Tibial nerve (tissue), 4 donors: ENCODE measurements at regions not wholly inside any gene's neighbourhood (a gene's known extent, or its start where the extent isn't known, plus 50 kb on each side); places are given as distances from the start of the nearest gene placed in this dataset.

Source experiments
- DNase-seq, 2 donors: peaks; one replicate each; pipeline ENCODE4 v3.0.0-alpha.2; 2019; ENCODE audit warnings: low spot score in 2 of 2
- H3K27ac ChIP-seq, 4 donors: fragments of 200-600 bp; sonication (generic) in 3 of 4; one replicate each; pipeline ENCODE4 v1.5.1; 2017 to 2019; ENCODE audit warnings: mild to moderate bottlenecking in 1 of 4
- H3K27me3 ChIP-seq, 2 donors: fragments of 200-600 bp; sonication (generic) in 1 of 2; one replicate each; pipeline versions ENCODE4 v1.5.1 to v1.6.0; 2017 to 2019
- H3K36me3 ChIP-seq, 3 donors: fragments of 200-600 bp; sonication (generic); one replicate each; pipeline ENCODE4 v1.5.1; 2018 to 2019
- H3K4me1 ChIP-seq, 4 donors: fragments of 200-600 bp; sonication (generic) in 3 of 4; one replicate each; pipeline ENCODE4 v1.5.1; 2017 to 2019
- H3K4me3 ChIP-seq, 4 donors: fragments of 200-600 bp; sonication (generic) in 3 of 4; one replicate each; pipeline ENCODE4 v1.5.1; 2017 to 2019; ENCODE audit warnings: mild to moderate bottlenecking in 1 of 4, moderate library complexity in 1 of 4
- H3K9me3 ChIP-seq, 4 donors: fragments of 200-600 bp; sonication (generic) in 3 of 4; one replicate each; pipeline ENCODE4 v1.5.1; 2017 to 2019
- CTCF ChIP-seq, 5 experiments: fragments of 200-600 bp in 3 of 5; fragments of 450-650 bp in 2 of 5; sonication (generic) in 3 of 5; IDR thresholded peaks; one replicate each; pipeline ENCODE4 v1.5.1; 2016 to 2019; ENCODE audit warnings: antibody characterized with exemption in 5 of 5, mild to moderate bottlenecking in 3 of 5, moderate library complexity in 2 of 5
- EP300 ChIP-seq, 2 donors: sonication (generic); formaldehyde crosslinking; IDR thresholded peaks; one replicate each; pipeline ENCODE4 v1.6.1; 2017; ENCODE audit warnings: antibody characterized with exemption in 2 of 2, mild to moderate bottlenecking in 1 of 2
- POLR2A ChIP-seq, 2 donors: fragments of 450-650 bp; IDR thresholded peaks; one replicate each; pipeline ENCODE4 v1.6.1; 2017; ENCODE audit warnings: antibody characterized with exemption in 2 of 2, mild to moderate bottlenecking in 2 of 2, moderate library complexity in 2 of 2
- WGBS, 2 donors: methylation state at CpG; one replicate each; pipeline ENCODE4 v1.1.5; 2018; 5-methylcytosine and 5-hydroxymethylcytosine counted together

DNA sequence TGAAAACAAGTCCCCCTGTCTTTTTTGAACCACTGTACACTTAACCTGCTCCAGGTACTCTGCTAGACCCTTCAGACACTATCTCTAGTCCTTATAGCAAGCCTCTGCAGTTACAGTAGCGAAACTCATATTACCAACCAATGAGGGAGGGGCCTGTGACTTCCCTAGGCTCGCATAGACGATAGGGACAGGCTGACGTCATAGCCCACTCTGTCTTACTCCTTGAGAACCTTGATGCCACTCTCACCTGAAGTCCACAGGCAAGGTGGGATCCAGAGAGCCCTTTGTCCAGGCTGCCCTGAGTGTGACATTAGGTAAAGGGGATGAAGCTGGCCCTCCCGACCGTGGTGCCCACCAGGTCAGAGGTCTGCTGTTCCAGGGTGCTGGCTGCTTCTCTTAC, 65.3 kb downstream of the ACTBL2 start:
- Histone ChIP-seq H3K27me3 (no peaks in the 10 kb centered on the region), H3K4me3 (no peak overlapping the region), H3K9me3 (no peaks in the 10 kb centered on the region), H3K27ac (no peak overlapping the region), H3K4me1 (no peaks in the 10 kb centered on the region), H3K36me3 (no peaks in the 10 kb centered on the region)
- no peak for DNase-seq
- TF ChIP-seq CTCF (IDR thresholded peaks at IDR 0.05): no peak
- TF ChIP-seq POLR2A (IDR thresholded peaks at IDR 0.05): no peak
- no peak for TF ChIP-seq EP300 (IDR thresholded peaks at IDR 0.05)
- 80 to 88% methylated on average over 6 of the region's 6 CpGs for WGBS, 2 donors

GRCh38 chr5:57416278-57416994, 66.2 kb downstream of the ACTBL2 start:
- H3K4me3 ChIP-seq: no peak overlapping the region
- no peak overlapping the region for H3K27ac ChIP-seq
- H3K4me1 ChIP-seq: no peaks in the 10 kb centered on the region
- no peak for TF ChIP-seq CTCF (IDR thresholded peaks at IDR 0.05)
- TF ChIP-seq POLR2A (IDR thresholded peaks at IDR 0.05): no peak
- TF ChIP-seq EP300 (IDR thresholded peaks at IDR 0.05): no peak
- H3K27me3 ChIP-seq: no peaks in the 10 kb centered on the region
- no peaks in the 10 kb centered on the region for H3K36me3 ChIP-seq
- H3K9me3 ChIP-seq: no peaks in the 10 kb centered on the region
- DNase-seq: no peak
- 60 to 68% methylated on average over 4 of the region's 4 CpGs for WGBS, 2 donors

DNA sequence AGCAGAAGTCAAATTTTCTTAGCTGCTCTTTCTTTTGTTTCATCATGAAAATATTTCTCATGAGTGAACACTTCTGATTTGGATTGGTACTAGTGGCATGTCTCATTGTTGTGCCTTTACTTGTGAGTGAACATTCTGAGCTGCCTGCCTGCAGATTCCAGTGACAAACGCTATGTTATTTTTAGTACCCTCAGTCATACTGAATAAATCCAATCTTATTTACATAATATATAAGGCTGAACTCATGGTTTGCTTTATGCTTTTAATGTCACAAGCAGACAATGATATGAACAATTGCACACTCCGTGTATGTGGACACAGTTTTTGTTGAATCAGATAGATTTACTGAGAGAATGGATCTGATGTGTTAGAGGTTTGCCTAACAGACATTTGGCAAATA, 67.8 kb downstream of the ACTBL2 start:
- WGBS, 2 donors: 60 to 69% methylated on average over 2 of the region's 2 CpGs
- H3K36me3 ChIP-seq: no peaks in the 10 kb centered on the region

GRCh38 chr5:57414191-57414590, 68.4 kb downstream of the ACTBL2 start:
- H3K9me3 ChIP-seq: no peaks in the 10 kb centered on the region
- H3K27ac ChIP-seq: no peak overlapping the region
- H3K27me3 ChIP-seq: no peaks in the 10 kb centered on the region
- DNase-seq: no peak
- WGBS, 2 donors: 78 to 80% methylated on average over 3 of the region's 3 CpGs
- TF ChIP-seq CTCF (IDR thresholded peaks at IDR 0.05) (no peak), EP300 (IDR thresholded peaks at IDR 0.05) (no peak), POLR2A (IDR thresholded peaks at IDR 0.05) (no peak)
- no peaks in the 10 kb centered on the region for H3K36me3 ChIP-seq
- no peak overlapping the region for H3K4me3 ChIP-seq
- peaks cover 0 to 2% (median 0%) of the 10 kb centered on the region in 4 donors for H3K4me1 ChIP-seq

More for the DNA sequence above, 67.8 kb downstream of the ACTBL2 start:
- Histone ChIP-seq H3K27ac (no peak overlapping the region), H3K27me3 (no peaks in the 10 kb centered on the region), H3K4me3 (no peak overlapping the region), H3K9me3 (no peaks in the 10 kb centered on the region), H3K4me1 (no peaks in the 10 kb centered on the region)
- TF ChIP-seq CTCF (IDR thresholded peaks at IDR 0.05) (no peak), POLR2A (IDR thresholded peaks at IDR 0.05) (no peak), EP300 (IDR thresholded peaks at IDR 0.05) (no peak)
- DNase-seq: no peak

- DNase-seq: no peak
- TF ChIP-seq POLR2A (IDR thresholded peaks at IDR 0.05) (no peak), EP300 (IDR thresholded peaks at IDR 0.05) (no peak), CTCF (IDR thresholded peaks at IDR 0.05) (no peak)
- H3K36me3 ChIP-seq: no peaks in the 10 kb centered on the region
- H3K27ac ChIP-seq: no peak overlapping the region
- no peak overlapping the region for H3K4me3 ChIP-seq
- H3K9me3 ChIP-seq: no peaks in the 10 kb centered on the region
- H3K4me1 ChIP-seq: peaks cover 0 to 11% (median 3%) of the 10 kb centered on the region in 4 donors
- H3K27me3 ChIP-seq: no peaks in the 10 kb centered on the region
- 84 to 88% methylated on average over 1 of the region's 1 CpG for WGBS, 2 donors
Measured at GRCh38 chr5:57413145-57413544, 69.5 kb downstream of the ACTBL2 start.
